HK-2 (cell line): ENCODE measurements at regions not wholly inside any gene's neighbourhood (a gene's known extent, or its start where the extent isn't known, plus 50 kb on each side); places are given as distances from the start of the nearest gene placed in this dataset.
A peak's percentile ranks its signal among the peaks of the same experiment; 100 is the strongest.

Experiments used
- DNase-seq: peaks from one replicate; pipeline ENCODE4 v3.0.0-alpha.2; 2018; ENCODE audit not compliant: unreplicated experiment

DNA sequence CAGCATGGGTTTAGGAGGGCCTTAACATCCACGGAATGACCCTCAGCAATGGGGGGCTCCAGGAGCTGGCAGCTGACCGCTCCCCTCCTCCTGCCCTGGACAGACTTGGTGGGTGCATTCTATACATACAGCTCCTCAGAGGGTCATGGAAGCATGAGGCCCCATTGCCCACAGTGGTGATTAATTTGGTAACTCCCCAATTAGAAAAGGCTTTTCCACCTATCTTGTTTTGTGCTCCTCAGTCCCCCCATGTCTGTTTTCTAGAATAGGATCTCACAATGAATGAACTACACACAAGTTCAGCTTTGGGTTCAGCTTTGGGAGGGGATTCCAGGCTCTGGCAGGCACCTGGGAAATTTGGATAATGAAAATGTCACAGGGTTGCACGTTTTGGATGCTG, 707.8 kb downstream of the UQCRFS1 start:
- no peak for DNase-seq

- DNase-seq = no peak
These were observed 708.2 kb downstream of the UQCRFS1 start for GRCh38 chr19:28504727-28505126.

- DNase-seq = no peak
These were observed 708.8 kb downstream of the UQCRFS1 start for GRCh38 chr19:28504139-28504538.

DNA sequence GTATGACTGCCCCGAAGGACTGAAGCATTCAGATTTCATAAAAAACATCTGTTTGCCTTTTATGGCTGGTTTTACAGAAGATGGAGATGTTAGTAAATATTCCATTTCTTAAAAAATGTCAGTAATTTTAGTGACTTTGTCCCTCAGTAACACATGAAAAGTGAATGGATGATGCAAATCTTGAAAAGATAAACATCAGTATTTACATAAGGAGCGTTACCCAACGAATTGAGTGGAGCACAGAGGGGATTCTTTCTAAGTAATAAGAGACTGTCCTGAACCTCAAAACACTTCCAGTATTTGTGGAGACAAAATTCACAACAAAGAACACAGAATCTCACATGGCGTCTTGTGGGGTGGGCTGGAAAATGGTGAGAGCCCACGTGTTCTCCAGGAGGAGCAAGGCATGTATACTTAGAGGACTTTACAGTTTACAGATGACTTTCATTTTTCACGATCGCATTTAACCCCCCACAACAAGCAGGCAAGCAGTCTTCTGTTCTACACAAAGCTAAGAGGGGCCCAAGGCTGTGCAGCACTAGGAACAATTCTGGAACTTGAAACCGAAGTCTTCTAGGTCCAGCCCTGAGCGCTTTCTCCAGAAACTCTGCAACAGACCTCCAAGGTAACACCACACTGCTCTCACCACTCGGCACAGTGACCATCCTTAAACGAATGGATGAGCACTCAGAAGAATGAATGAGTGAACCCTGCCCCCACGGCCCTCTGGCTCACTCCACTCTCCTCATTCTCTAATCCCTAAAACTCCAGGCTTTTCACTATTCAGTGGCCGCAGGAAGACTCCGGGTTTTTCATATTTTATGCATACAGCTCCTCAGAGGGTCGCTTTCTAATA, 709.8 kb downstream of the UQCRFS1 start:
- DNase-seq = no peak

GRCh38 chr19:28501976-28502375, 711.0 kb downstream of the UQCRFS1 start:
- no peak for DNase-seq

- DNase-seq = no peak
These were observed 711.8 kb downstream of the UQCRFS1 start for GRCh38 chr19:28500982-28501630.

- no peak for DNase-seq
These were observed 712.7 kb downstream of the UQCRFS1 start for GRCh38 chr19:28500296-28500695.

- DNase-seq = no peak
These were observed 714.5 kb downstream of the UQCRFS1 start for GRCh38 chr19:28498404-28498976.

DNA sequence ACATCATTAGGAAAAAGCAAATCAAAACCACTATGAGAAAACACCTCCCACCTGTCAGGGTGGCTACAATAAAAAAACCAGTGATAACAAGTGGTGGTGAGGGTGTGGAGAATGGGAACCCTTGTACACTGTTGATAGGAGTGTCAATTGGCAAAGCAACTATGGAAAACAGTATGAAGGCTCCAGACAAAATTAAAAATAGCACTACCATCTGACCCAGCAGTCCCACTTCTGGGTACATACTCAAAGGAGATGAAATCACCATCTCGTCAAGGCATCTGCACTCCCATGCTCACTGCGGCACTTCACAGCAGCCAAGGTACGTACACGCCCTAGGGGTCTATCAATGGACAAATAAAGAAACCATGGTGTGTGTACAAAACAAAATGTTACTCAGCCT, 715.1 kb downstream of the UQCRFS1 start:
- DNase-seq = no peak

- DNase-seq = peak; percentile 8
These were observed 715.8 kb downstream of the UQCRFS1 start for GRCh38 chr19:28497137-28497536.

GRCh38 chr19:28495046-28495445, 717.9 kb downstream of the UQCRFS1 start:
- no peak for DNase-seq

DNA sequence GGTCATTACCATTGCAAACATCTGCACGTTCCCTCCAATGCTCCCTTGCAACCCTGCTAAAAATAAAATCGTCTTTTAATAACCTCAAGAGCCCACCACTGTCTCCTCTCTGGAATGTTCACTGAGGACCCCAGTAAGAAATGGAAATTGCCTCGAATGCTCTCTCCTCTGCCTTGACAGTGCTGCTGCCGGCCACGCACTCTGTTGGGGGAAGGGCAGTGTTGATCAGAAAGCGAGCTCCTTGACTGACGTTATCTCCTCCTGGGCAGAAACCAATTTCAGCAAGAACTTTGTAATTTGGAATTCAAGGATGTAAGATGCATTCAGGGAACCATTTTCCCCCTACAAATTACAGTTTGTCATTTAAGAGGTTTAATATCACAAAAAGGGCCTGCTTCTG, 718.5 kb downstream of the UQCRFS1 start:
- no peak for DNase-seq

- DNase-seq = no peak
These were observed 719.1 kb downstream of the UQCRFS1 start for GRCh38 chr19:28493884-28494283.

DNA sequence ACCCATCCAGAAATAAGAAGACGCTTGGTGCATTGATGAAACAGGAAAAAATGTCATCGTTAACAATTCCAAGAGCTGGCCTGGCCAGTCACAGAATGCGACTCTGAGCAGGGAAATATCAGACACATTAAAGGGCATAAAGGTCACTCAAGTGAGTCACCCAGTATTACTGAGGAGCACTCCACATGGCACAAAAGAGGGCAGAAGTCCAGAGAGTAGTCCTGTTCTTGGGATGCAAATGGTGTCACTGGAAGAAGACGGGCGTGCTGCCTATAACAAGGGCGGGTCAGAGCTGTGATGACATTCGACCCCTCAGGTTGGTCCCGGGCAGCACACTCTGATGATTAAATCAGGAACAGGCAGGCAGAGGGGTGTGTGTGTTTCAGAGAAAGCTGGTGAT, 720.3 kb downstream of the UQCRFS1 start:
- DNase-seq = no peak

- no peak for DNase-seq
These were observed 720.8 kb downstream of the UQCRFS1 start for GRCh38 chr19:28492201-28492600.

- DNase-seq = no peak
These were observed 723.2 kb downstream of the UQCRFS1 start for GRCh38 chr19:28489776-28490175.

DNA sequence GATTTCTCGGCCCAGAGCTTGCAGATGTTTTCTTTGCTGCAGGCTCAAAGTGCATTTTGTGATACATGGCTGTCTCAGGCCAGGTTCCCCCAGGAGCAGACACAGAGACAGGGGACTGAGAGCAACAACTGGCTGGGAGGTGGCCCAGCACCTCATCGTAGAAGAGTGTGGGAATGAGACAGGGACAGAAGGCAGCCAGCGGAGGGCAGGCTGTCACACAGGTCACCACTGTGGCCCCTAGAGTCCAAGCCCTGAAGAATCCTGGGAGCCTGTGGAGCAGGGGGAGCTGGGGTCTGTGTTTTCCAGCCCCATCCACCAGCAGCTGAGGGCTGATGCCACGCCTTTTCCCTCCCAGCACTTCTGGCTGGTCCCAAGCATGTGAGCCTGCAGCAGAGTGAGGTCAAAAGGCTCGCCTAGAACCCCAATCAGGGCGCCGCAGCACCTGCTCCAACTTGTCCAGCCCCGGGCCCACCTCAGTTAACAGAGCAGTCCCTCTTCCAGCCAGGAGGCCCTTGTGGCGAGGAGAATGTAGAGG, 723.8 kb downstream of the UQCRFS1 start:
- DNase-seq = no peak

DNA sequence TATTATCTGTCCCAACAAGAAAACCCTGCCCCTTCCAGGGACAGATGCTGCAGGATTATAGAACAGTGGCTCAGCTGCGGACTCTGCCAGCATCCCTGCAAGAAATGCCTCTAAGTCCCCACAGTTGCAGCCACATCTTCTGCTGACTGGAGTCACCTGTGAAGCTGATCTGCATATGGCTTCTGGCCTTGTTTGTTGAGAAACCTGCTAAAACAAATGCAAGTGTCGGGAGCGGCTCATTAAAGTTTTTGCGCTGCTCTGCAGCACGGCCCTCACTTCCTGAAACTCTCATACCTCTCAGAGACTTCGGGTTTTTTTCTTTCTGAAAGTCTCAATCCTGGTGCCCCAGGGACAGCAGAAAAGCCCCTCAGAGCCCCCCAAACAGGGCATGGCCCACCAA, 725.0 kb downstream of the UQCRFS1 start:
- DNase-seq = no peak

- no peak for DNase-seq
These were observed 726.0 kb downstream of the UQCRFS1 start for GRCh38 chr19:28486926-28487325.

GRCh38 chr19:28486473-28486872, 726.5 kb downstream of the UQCRFS1 start:
- DNase-seq = no peak

GRCh38 chr19:28485292-28485691, 727.7 kb downstream of the UQCRFS1 start:
- DNase-seq = no peak

GRCh38 chr19:28483197-28483596, 729.8 kb downstream of the UQCRFS1 start:
- DNase-seq = no peak

- DNase-seq = no peak
These were observed 730.7 kb downstream of the UQCRFS1 start for GRCh38 chr19:28482221-28482620.
